GM12892 (cell line): ENCODE measurements at regions not wholly inside any gene's neighbourhood (a gene's known extent, or its start where the extent isn't known, plus 50 kb on each side); places are given as distances from the start of the nearest gene placed in this dataset.

Experiments used
- POLR2A ChIP-seq: IDR thresholded peaks from 2 replicates; pipeline ENCODE4 v1.6.1; 2011; ENCODE audit warnings: low read depth, low read length, control low read depth
- POLR2AphosphoS5 ChIP-seq: IDR thresholded peaks from 2 replicates; pipeline ENCODE4 v1.6.1; 2011; ENCODE audit warnings: low read depth, low read length, control low read depth

DNA sequence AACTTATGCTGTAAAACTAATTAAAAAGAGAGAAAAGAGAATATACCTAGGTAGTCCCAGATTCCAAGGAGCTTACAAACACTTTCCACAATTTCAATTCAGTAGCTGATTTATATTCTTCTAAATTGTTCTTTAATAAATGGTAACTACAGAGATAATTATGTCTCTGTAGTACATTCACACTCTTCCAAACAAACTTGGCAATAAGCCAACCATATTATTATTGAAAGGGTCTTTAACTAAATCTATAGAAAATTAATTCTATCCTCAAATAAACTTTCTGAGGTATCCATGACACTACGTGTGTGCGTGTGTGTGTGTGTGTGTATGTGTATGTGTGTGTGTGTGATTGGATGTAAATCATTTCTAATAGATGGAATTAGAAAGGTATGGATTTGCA, 217.4 kb upstream of the EYS start:
- no peak for TF ChIP-seq POLR2AphosphoS5
- no peak for TF ChIP-seq POLR2A
